ENCODE measurements at regions not wholly inside any gene's neighbourhood (a gene's known extent, or its start where the extent isn't known, plus 50 kb on each side); places are given as distances from the start of the nearest gene placed in this dataset.

- no peak overlapping the region for H3K9ac ChIP-seq (ENCODE audit: low read length)
- no peaks in the 10 kb centered on the region for H3K4me1 ChIP-seq (ENCODE audit: control insufficient read depth, low read depth, low read length)
- no peak overlapping the region for H3K27ac ChIP-seq (ENCODE audit: low read length)
- no peaks in the 10 kb centered on the region for H3K9me3 ChIP-seq (ENCODE audit: control insufficient read depth, low read depth, low read length)
- no peak overlapping the region for H3K4me3 ChIP-seq (ENCODE audit: low read length)
- no peaks in the 10 kb centered on the region for H3K27me3 ChIP-seq (ENCODE audit: control insufficient read depth, insufficient read depth, low read length)
- H3K36me3 ChIP-seq (ENCODE audit: control insufficient read depth, low read depth, low read length): no peaks in the 10 kb centered on the region
Observed at GRCh38 chr13:105634059-105634458, 901.4 kb downstream of the EFNB2 start.

- Histone ChIP-seq H3K4me3 (ENCODE audit: low read length) (no peak overlapping the region), H3K27ac (ENCODE audit: low read length) (no peak overlapping the region), H3K27me3 (ENCODE audit: control insufficient read depth, insufficient read depth, low read length) (no peaks in the 10 kb centered on the region), H3K4me1 (ENCODE audit: control insufficient read depth, low read depth, low read length) (peaks cover 6% of the 10 kb centered on the region), H3K36me3 (ENCODE audit: control insufficient read depth, low read depth, low read length) (no peaks in the 10 kb centered on the region), H3K9me3 (ENCODE audit: control insufficient read depth, low read depth, low read length) (no peaks in the 10 kb centered on the region), H3K9ac (ENCODE audit: low read length) (no peak overlapping the region)
Observed at GRCh38 chr13:105630431-105630830, 905.0 kb downstream of the EFNB2 start.

- no peak overlapping the region for H3K4me3 ChIP-seq (ENCODE audit: low read length)
- no peaks in the 10 kb centered on the region for H3K36me3 ChIP-seq (ENCODE audit: control insufficient read depth, low read depth, low read length)
- H3K27me3 ChIP-seq (ENCODE audit: control insufficient read depth, insufficient read depth, low read length): no peaks in the 10 kb centered on the region
- H3K9ac ChIP-seq (ENCODE audit: low read length): no peak overlapping the region
- no peaks in the 10 kb centered on the region for H3K9me3 ChIP-seq (ENCODE audit: control insufficient read depth, low read depth, low read length)
- H3K4me1 ChIP-seq (ENCODE audit: control insufficient read depth, low read depth, low read length): peaks cover 7% of the 10 kb centered on the region
- H3K27ac ChIP-seq (ENCODE audit: low read length): no peak overlapping the region
Observed at GRCh38 chr13:105627270-105627669, 908.2 kb downstream of the EFNB2 start.

- Histone ChIP-seq H3K9ac (ENCODE audit: low read length) (no peak overlapping the region), H3K9me3 (ENCODE audit: control insufficient read depth, low read depth, low read length) (no peaks in the 10 kb centered on the region), H3K4me3 (ENCODE audit: low read length) (no peak overlapping the region), H3K4me1 (ENCODE audit: control insufficient read depth, low read depth, low read length) (peaks cover 10% of the 10 kb centered on the region), H3K27me3 (ENCODE audit: control insufficient read depth, insufficient read depth, low read length) (no peaks in the 10 kb centered on the region), H3K36me3 (ENCODE audit: control insufficient read depth, low read depth, low read length) (no peaks in the 10 kb centered on the region), H3K27ac (ENCODE audit: low read length) (no peak overlapping the region)
Observed at GRCh38 chr13:105625691-105626090, 909.8 kb downstream of the EFNB2 start.

DNA sequence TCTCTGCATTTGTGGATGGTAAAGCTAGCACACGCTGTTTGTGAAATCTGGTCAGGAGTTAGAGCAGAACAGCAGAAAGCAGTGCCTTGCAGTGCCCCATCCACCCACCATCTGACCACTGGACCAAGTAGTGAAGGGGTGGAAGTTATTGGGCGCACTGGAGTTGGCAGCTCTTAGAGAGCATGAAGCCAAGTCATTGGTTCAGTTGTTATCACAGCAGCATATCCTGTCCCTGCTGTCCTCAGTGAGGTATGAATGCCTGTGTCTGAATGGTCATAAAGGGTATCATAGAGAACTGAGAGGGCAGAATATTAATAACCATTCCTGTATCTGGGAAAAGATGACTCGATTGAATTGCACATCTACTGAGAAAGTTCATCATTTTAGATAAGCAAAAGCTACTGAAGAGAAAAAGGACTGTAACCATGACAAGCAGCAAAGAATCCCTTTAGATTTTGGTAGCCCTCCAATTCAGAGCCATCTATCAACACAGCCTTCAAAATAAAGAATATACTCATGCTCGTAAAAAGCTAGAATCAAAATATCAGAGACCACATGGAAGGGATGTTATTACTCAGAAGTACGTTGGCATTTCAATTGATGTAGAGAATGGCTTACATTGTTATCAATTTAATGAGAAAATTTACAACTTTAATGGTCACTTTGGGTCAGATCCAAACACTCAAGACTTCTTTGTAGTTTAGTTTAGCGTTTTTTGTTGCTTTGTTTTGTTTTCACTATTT, 919.0 kb downstream of the EFNB2 start:
- H3K9ac ChIP-seq (ENCODE audit: low read length): no peak overlapping the region
- H3K9me3 ChIP-seq (ENCODE audit: control insufficient read depth, low read depth, low read length): no peaks in the 10 kb centered on the region
- H3K4me1 ChIP-seq (ENCODE audit: control insufficient read depth, low read depth, low read length): peaks cover 2% of the 10 kb centered on the region
- no peak overlapping the region for H3K4me3 ChIP-seq (ENCODE audit: low read length)
- no peak overlapping the region for H3K27ac ChIP-seq (ENCODE audit: low read length)
- no peaks in the 10 kb centered on the region for H3K36me3 ChIP-seq (ENCODE audit: control insufficient read depth, low read depth, low read length)
- no peaks in the 10 kb centered on the region for H3K27me3 ChIP-seq (ENCODE audit: control insufficient read depth, insufficient read depth, low read length)

DNA sequence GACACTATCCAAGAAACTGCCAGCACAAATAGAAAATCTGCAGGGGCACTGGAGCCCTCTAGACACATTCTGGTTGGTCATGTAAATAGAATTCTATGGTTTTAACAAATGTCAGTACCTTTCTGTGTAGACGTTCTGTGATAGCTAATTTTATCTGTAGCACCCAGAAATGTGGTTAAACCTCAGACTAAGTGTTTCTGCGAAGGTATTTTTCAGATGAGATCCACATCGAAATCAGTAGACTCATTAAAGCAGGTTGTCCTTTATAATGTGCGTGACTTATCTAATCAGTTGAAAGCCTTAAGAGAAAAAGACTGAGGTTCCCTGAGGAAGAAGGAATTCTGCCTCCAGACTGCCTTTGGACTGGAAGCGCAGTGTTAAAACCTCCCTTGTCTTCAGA, 922.9 kb downstream of the EFNB2 start:
- Histone ChIP-seq H3K36me3 (ENCODE audit: control insufficient read depth, low read depth, low read length) (no peaks in the 10 kb centered on the region), H3K9ac (ENCODE audit: low read length) (no peak overlapping the region), H3K27me3 (ENCODE audit: control insufficient read depth, insufficient read depth, low read length) (no peaks in the 10 kb centered on the region), H3K4me3 (ENCODE audit: low read length) (no peak overlapping the region), H3K4me1 (ENCODE audit: control insufficient read depth, low read depth, low read length) (peaks cover 11% of the 10 kb centered on the region), H3K9me3 (ENCODE audit: control insufficient read depth, low read depth, low read length) (no peaks in the 10 kb centered on the region), H3K27ac (ENCODE audit: low read length) (no peak overlapping the region)

GRCh38 chr13:105611424-105611823, 924.0 kb downstream of the EFNB2 start:
- Histone ChIP-seq H3K27me3 (ENCODE audit: control insufficient read depth, insufficient read depth, low read length) (no peaks in the 10 kb centered on the region), H3K9me3 (ENCODE audit: control insufficient read depth, low read depth, low read length) (no peaks in the 10 kb centered on the region), H3K4me3 (ENCODE audit: low read length) (no peak overlapping the region), H3K9ac (ENCODE audit: low read length) (no peak overlapping the region), H3K4me1 (ENCODE audit: control insufficient read depth, low read depth, low read length) (peaks cover 11% of the 10 kb centered on the region), H3K36me3 (ENCODE audit: control insufficient read depth, low read depth, low read length) (no peaks in the 10 kb centered on the region), H3K27ac (ENCODE audit: low read length) (no peak overlapping the region)

- Histone ChIP-seq H3K27ac (ENCODE audit: low read length) (no peak overlapping the region), H3K9me3 (ENCODE audit: control insufficient read depth, low read depth, low read length) (no peaks in the 10 kb centered on the region), H3K4me1 (ENCODE audit: control insufficient read depth, low read depth, low read length) (peaks cover 11% of the 10 kb centered on the region), H3K9ac (ENCODE audit: low read length) (no peak overlapping the region), H3K36me3 (ENCODE audit: control insufficient read depth, low read depth, low read length) (no peaks in the 10 kb centered on the region), H3K4me3 (ENCODE audit: low read length) (no peak overlapping the region), H3K27me3 (ENCODE audit: control insufficient read depth, insufficient read depth, low read length) (no peaks in the 10 kb centered on the region)
Observed at GRCh38 chr13:105608104-105608503, 927.4 kb downstream of the EFNB2 start.

- no peaks in the 10 kb centered on the region for H3K9me3 ChIP-seq (ENCODE audit: control insufficient read depth, low read depth, low read length)
- no peak overlapping the region for H3K9ac ChIP-seq (ENCODE audit: low read length)
- H3K36me3 ChIP-seq (ENCODE audit: control insufficient read depth, low read depth, low read length): no peaks in the 10 kb centered on the region
- H3K4me1 ChIP-seq (ENCODE audit: control insufficient read depth, low read depth, low read length): peaks cover 11% of the 10 kb centered on the region
- no peak overlapping the region for H3K27ac ChIP-seq (ENCODE audit: low read length)
- no peak overlapping the region for H3K4me3 ChIP-seq (ENCODE audit: low read length)
- no peaks in the 10 kb centered on the region for H3K27me3 ChIP-seq (ENCODE audit: control insufficient read depth, insufficient read depth, low read length)
Observed at GRCh38 chr13:105607426-105607825, 928.0 kb downstream of the EFNB2 start.

GRCh38 chr13:105607016-105607415, 928.4 kb downstream of the EFNB2 start:
- no peaks in the 10 kb centered on the region for H3K27me3 ChIP-seq (ENCODE audit: control insufficient read depth, insufficient read depth, low read length)
- H3K27ac ChIP-seq (ENCODE audit: low read length): no peak overlapping the region
- no peaks in the 10 kb centered on the region for H3K9me3 ChIP-seq (ENCODE audit: control insufficient read depth, low read depth, low read length)
- H3K9ac ChIP-seq (ENCODE audit: low read length): no peak overlapping the region
- H3K4me1 ChIP-seq (ENCODE audit: control insufficient read depth, low read depth, low read length): peaks cover 11% of the 10 kb centered on the region
- H3K36me3 ChIP-seq (ENCODE audit: control insufficient read depth, low read depth, low read length): no peaks in the 10 kb centered on the region
- H3K4me3 ChIP-seq (ENCODE audit: low read length): no peak overlapping the region

DNA sequence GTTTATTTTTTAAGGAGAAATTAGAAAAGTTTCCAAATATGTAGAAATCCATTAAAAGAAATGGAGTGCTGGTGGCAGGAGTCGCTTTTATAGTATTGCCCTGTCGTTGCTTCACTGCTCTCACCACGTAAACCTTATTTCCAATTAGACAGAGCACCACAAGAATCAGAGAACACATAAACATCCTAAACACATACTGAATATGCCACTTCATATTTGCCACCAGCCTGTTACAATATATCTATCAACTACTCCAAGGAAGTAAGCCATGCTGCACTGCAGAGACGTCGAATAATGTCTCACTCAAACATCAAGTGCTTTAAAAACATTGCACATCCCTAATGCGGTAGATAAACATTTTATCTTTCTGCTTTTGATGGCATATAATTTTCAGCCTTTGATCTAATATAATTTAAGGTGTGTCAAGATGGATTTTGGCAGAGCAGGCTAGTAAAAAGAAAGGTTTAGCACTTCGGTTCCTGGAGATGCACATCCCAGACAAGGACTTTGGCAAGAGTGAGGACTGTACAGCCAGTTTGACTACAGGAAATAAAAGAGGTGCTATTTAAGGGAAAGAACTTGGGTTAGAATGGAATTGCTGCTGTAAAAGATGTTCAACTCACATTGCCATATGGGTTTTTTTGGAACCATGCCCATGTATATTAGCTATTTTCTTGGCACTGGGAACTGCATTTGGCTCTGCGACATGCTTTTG, 932.3 kb downstream of the EFNB2 start:
- H3K4me1 ChIP-seq (ENCODE audit: control insufficient read depth, low read depth, low read length): no peaks in the 10 kb centered on the region
- H3K9ac ChIP-seq (ENCODE audit: low read length): no peak overlapping the region
- H3K9me3 ChIP-seq (ENCODE audit: control insufficient read depth, low read depth, low read length): no peaks in the 10 kb centered on the region
- H3K27me3 ChIP-seq (ENCODE audit: control insufficient read depth, insufficient read depth, low read length): no peaks in the 10 kb centered on the region
- H3K27ac ChIP-seq (ENCODE audit: low read length): no peak overlapping the region
- no peak overlapping the region for H3K4me3 ChIP-seq (ENCODE audit: low read length)
- H3K36me3 ChIP-seq (ENCODE audit: control insufficient read depth, low read depth, low read length): no peaks in the 10 kb centered on the region
